Dendritic cell treated with granulocyte-macrophage colony-stimulating factor and Interleukin-4, amounts not matched to agents 40 ng/mL and 50 ng/mL, for 4 days (primary cell): ENCODE measurements at regions not wholly inside any gene's neighbourhood (a gene's known extent, or its start where the extent isn't known, plus 50 kb on each side); places are given as distances from the start of the nearest gene placed in this dataset.

Experiments used
- H3K27ac Mint-ChIP-seq: one replicate; pipeline ENCODE4 v1.8.0; 2022; ENCODE audit warnings: mild to moderate bottlenecking, mixed read lengths
- H3K27me3 Mint-ChIP-seq: one replicate; pipeline ENCODE4 v1.8.0; 2022; ENCODE audit warnings: mild to moderate bottlenecking, mixed read lengths
- H3K36me3 Mint-ChIP-seq: one replicate; pipeline ENCODE4 v1.8.0; 2022; ENCODE audit warnings: low read depth, mixed read lengths
- H3K4me1 Mint-ChIP-seq: one replicate; pipeline ENCODE4 v1.8.0; 2022; ENCODE audit warnings: low read depth, mixed read lengths
- H3K4me3 Mint-ChIP-seq: one replicate; pipeline ENCODE4 v1.8.0; 2022; ENCODE audit warnings: mild to moderate bottlenecking, moderate library complexity, mixed read lengths
- H3K9me3 Mint-ChIP-seq: one replicate; pipeline ENCODE4 v1.8.0; 2022; ENCODE audit warnings: mixed read lengths
- intact Hi-C: fragments of 100-400 bp; cut with micrococcal nuclease; formaldehyde crosslinking; loops from one replicate; pipeline ENCODE4 v1.15.0; 2022

- Mint-ChIP-seq H3K4me3 (no peak overlapping the region), H3K27me3 (no peaks in the 10 kb centered on the region), H3K36me3 (no peaks in the 10 kb centered on the region), H3K27ac (no peak overlapping the region), H3K9me3 (peaks cover 33% of the 10 kb centered on the region), H3K4me1 (no peaks in the 10 kb centered on the region)
- intact Hi-C loops: no loop called here
Measured at GRCh38 chr7:11956991-11957390, 125.0 kb upstream of the THSD7A start.

- intact Hi-C loops: no loop called here
- no peak overlapping the region for H3K27ac Mint-ChIP-seq
- H3K4me3 Mint-ChIP-seq: no peak overlapping the region
- no peaks in the 10 kb centered on the region for H3K36me3 Mint-ChIP-seq
- no peaks in the 10 kb centered on the region for H3K27me3 Mint-ChIP-seq
- H3K9me3 Mint-ChIP-seq: peaks cover 29% of the 10 kb centered on the region
- H3K4me1 Mint-ChIP-seq: no peaks in the 10 kb centered on the region
Measured at GRCh38 chr7:11957956-11958355, 126.0 kb upstream of the THSD7A start.

GRCh38 chr7:11959121-11959520, 127.1 kb upstream of the THSD7A start:
- H3K9me3 Mint-ChIP-seq: peaks cover 23% of the 10 kb centered on the region
- H3K27me3 Mint-ChIP-seq: no peaks in the 10 kb centered on the region
- no peaks in the 10 kb centered on the region for H3K4me1 Mint-ChIP-seq
- no peak overlapping the region for H3K4me3 Mint-ChIP-seq
- no peaks in the 10 kb centered on the region for H3K36me3 Mint-ChIP-seq
- H3K27ac Mint-ChIP-seq: no peak overlapping the region
- intact Hi-C loops: no loop called here

GRCh38 chr7:11960621-11961020, 128.6 kb upstream of the THSD7A start:
- Mint-ChIP-seq H3K27ac (no peak overlapping the region), H3K4me1 (no peaks in the 10 kb centered on the region), H3K4me3 (no peak overlapping the region), H3K36me3 (no peaks in the 10 kb centered on the region), H3K27me3 (no peaks in the 10 kb centered on the region), H3K9me3 (peaks cover 29% of the 10 kb centered on the region)
- intact Hi-C loops: no loop called here

- Mint-ChIP-seq H3K27ac (no peak overlapping the region), H3K36me3 (no peaks in the 10 kb centered on the region), H3K4me1 (no peaks in the 10 kb centered on the region), H3K9me3 (peaks cover 52% of the 10 kb centered on the region), H3K27me3 (no peaks in the 10 kb centered on the region), H3K4me3 (no peak overlapping the region)
- intact Hi-C loops: no loop called here
Measured at GRCh38 chr7:11969643-11970042, 137.6 kb upstream of the THSD7A start.

- Mint-ChIP-seq H3K9me3 (peaks cover 52% of the 10 kb centered on the region), H3K27me3 (no peaks in the 10 kb centered on the region), H3K36me3 (no peaks in the 10 kb centered on the region), H3K4me3 (no peak overlapping the region), H3K4me1 (no peaks in the 10 kb centered on the region), H3K27ac (no peak overlapping the region)
- intact Hi-C loops: no loop called here
Measured at GRCh38 chr7:11970132-11970531, 138.1 kb upstream of the THSD7A start.

- intact Hi-C loops: no loop called here
- no peaks in the 10 kb centered on the region for H3K36me3 Mint-ChIP-seq
- no peak overlapping the region for H3K27ac Mint-ChIP-seq
- no peaks in the 10 kb centered on the region for H3K4me1 Mint-ChIP-seq
- no peak overlapping the region for H3K4me3 Mint-ChIP-seq
- H3K9me3 Mint-ChIP-seq: peaks cover 27% of the 10 kb centered on the region
- no peaks in the 10 kb centered on the region for H3K27me3 Mint-ChIP-seq
Measured at GRCh38 chr7:11985376-11985775, 153.4 kb upstream of the THSD7A start.

- Mint-ChIP-seq H3K27me3 (no peaks in the 10 kb centered on the region), H3K27ac (no peak overlapping the region), H3K36me3 (no peaks in the 10 kb centered on the region), H3K4me1 (no peaks in the 10 kb centered on the region), H3K4me3 (no peak overlapping the region), H3K9me3 (peaks cover 27% of the 10 kb centered on the region)
- intact Hi-C loops: no loop called here
Measured at GRCh38 chr7:11985971-11986370, 154.0 kb upstream of the THSD7A start.

GRCh38 chr7:11988186-11988585, 156.2 kb upstream of the THSD7A start:
- no peaks in the 10 kb centered on the region for H3K36me3 Mint-ChIP-seq
- peaks cover 12% of the 10 kb centered on the region for H3K9me3 Mint-ChIP-seq
- intact Hi-C loops: no loop called here
- H3K4me3 Mint-ChIP-seq: no peak overlapping the region
- H3K4me1 Mint-ChIP-seq: no peaks in the 10 kb centered on the region
- no peaks in the 10 kb centered on the region for H3K27me3 Mint-ChIP-seq
- H3K27ac Mint-ChIP-seq: no peak overlapping the region

GRCh38 chr7:12002428-12002827, 170.4 kb upstream of the THSD7A start:
- Mint-ChIP-seq H3K27ac (no peak overlapping the region), H3K36me3 (no peaks in the 10 kb centered on the region), H3K27me3 (no peaks in the 10 kb centered on the region), H3K4me3 (no peak overlapping the region), H3K9me3 (peaks cover 1% of the 10 kb centered on the region), H3K4me1 (no peaks in the 10 kb centered on the region)
- intact Hi-C loops: no loop called here

GRCh38 chr7:12004581-12004980, 172.6 kb upstream of the THSD7A start:
- Mint-ChIP-seq H3K27ac (no peak overlapping the region), H3K4me1 (no peaks in the 10 kb centered on the region), H3K27me3 (no peaks in the 10 kb centered on the region), H3K36me3 (no peaks in the 10 kb centered on the region), H3K4me3 (no peak overlapping the region), H3K9me3 (no peaks in the 10 kb centered on the region)
- intact Hi-C loops: no loop called here

- Mint-ChIP-seq H3K4me1 (no peaks in the 10 kb centered on the region), H3K4me3 (no peak overlapping the region), H3K27me3 (no peaks in the 10 kb centered on the region), H3K27ac (no peak overlapping the region), H3K36me3 (no peaks in the 10 kb centered on the region), H3K9me3 (no peaks in the 10 kb centered on the region)
- intact Hi-C loops: no loop called here
Measured at GRCh38 chr7:12007576-12007975, 175.6 kb upstream of the THSD7A start.

- no peaks in the 10 kb centered on the region for H3K9me3 Mint-ChIP-seq
- no peak overlapping the region for H3K27ac Mint-ChIP-seq
- H3K27me3 Mint-ChIP-seq: no peaks in the 10 kb centered on the region
- no peaks in the 10 kb centered on the region for H3K36me3 Mint-ChIP-seq
- H3K4me3 Mint-ChIP-seq: no peak overlapping the region
- intact Hi-C loops: no loop called here
- no peaks in the 10 kb centered on the region for H3K4me1 Mint-ChIP-seq
Measured at GRCh38 chr7:12013983-12014382, 182.0 kb upstream of the THSD7A start.

- H3K27ac Mint-ChIP-seq: no peak overlapping the region
- no peaks in the 10 kb centered on the region for H3K4me1 Mint-ChIP-seq
- no peaks in the 10 kb centered on the region for H3K9me3 Mint-ChIP-seq
Measured at GRCh38 chr7:12016439-12016838, 184.4 kb upstream of the THSD7A start.

GRCh38 chr7:12017046-12017445, 185.0 kb upstream of the THSD7A start:
- Mint-ChIP-seq H3K27ac (no peak overlapping the region), H3K4me3 (no peak overlapping the region), H3K9me3 (no peaks in the 10 kb centered on the region), H3K36me3 (no peaks in the 10 kb centered on the region), H3K4me1 (no peaks in the 10 kb centered on the region), H3K27me3 (no peaks in the 10 kb centered on the region)
- intact Hi-C loops: no loop called here

More at GRCh38 chr7:12016439-12016838, 184.4 kb upstream of the THSD7A start:
- Mint-ChIP-seq H3K4me3 (no peak overlapping the region), H3K36me3 (no peaks in the 10 kb centered on the region), H3K27me3 (no peaks in the 10 kb centered on the region)
- intact Hi-C loops: no loop called here
